H9 (cell line): ENCODE measurements at regions not wholly inside any gene's neighbourhood (a gene's known extent, or its start where the extent isn't known, plus 50 kb on each side); places are given as distances from the start of the nearest gene placed in this dataset.

ENCODE experiments used
- DNase-seq: peaks from one replicate; pipeline ENCODE4 v3.0.0-alpha.2; 2017
- H2AFZ ChIP-seq: one replicate; pipeline ENCODE4 v1.6.1; 2013; ENCODE audit warnings: mild to moderate bottlenecking, low read length, control low read depth, moderate library complexity
- H2AK5ac ChIP-seq: 2 replicates; pipeline ENCODE4 v1.6.1; 2013; ENCODE audit warnings: low read length, control low read depth, mixed read lengths; ENCODE audit not compliant: insufficient read length
- H2BK120ac ChIP-seq: one replicate; pipeline ENCODE4 v1.6.1; 2013; ENCODE audit warnings: low read depth, mild to moderate bottlenecking, low read length, control low read depth, inconsistent platforms; ENCODE audit not compliant: poor library complexity, severe bottlenecking
- H2BK12ac ChIP-seq: 2 replicates; pipeline ENCODE4 v1.6.1; 2013; ENCODE audit warnings: low read length, control low read depth, mixed read lengths, low read depth; ENCODE audit not compliant: insufficient read length
- H2BK15ac ChIP-seq: 2 replicates; pipeline ENCODE4 v1.6.1; 2013; ENCODE audit warnings: low read depth, low read length, control low read depth
- H2BK20ac ChIP-seq: one replicate; pipeline ENCODE4 v1.6.1; 2013; ENCODE audit warnings: low read depth, mild to moderate bottlenecking, low read length, control low read depth, inconsistent platforms; ENCODE audit not compliant: poor library complexity, severe bottlenecking
- H2BK5ac ChIP-seq: 2 replicates; pipeline ENCODE4 v1.6.1; 2013; ENCODE audit warnings: low read length, control low read depth, mixed read lengths; ENCODE audit not compliant: insufficient read length
- H3K14ac ChIP-seq: 2 replicates; pipeline ENCODE4 v1.6.1; 2013; ENCODE audit warnings: low read length, control low read depth; ENCODE audit not compliant: insufficient read depth
- H3K18ac ChIP-seq: 2 replicates; pipeline ENCODE4 v1.6.1; 2013; ENCODE audit warnings: low read depth, mild to moderate bottlenecking, mixed read lengths, low read length, control low read depth; ENCODE audit not compliant: insufficient read length
- H3K23ac ChIP-seq: 2 replicates; pipeline ENCODE4 v1.6.1; 2013; ENCODE audit warnings: low read length, control low read depth, mixed read lengths, low read depth; ENCODE audit not compliant: insufficient read length
- H3K23me2 ChIP-seq: 2 replicates; pipeline ENCODE4 v1.6.1; 2013; ENCODE audit warnings: low read depth, mild to moderate bottlenecking, mixed read lengths, low read length, control low read depth; ENCODE audit not compliant: insufficient read length, poor library complexity, severe bottlenecking
- H3K27ac ChIP-seq: 2 replicates; pipeline ENCODE4 v1.5.1; 2013; ENCODE audit warnings: low read length, control low read depth, mixed read lengths, low read depth; ENCODE audit not compliant: insufficient read length
- H3K27me3 ChIP-seq: 2 replicates; pipeline ENCODE4 v1.6.1; 2013; ENCODE audit warnings: low read length, control low read depth, inconsistent platforms; ENCODE audit not compliant: insufficient read depth
- H3K4ac ChIP-seq: 2 replicates; pipeline ENCODE4 v1.6.1; 2013; ENCODE audit warnings: low read depth, mild to moderate bottlenecking, control low read depth, inconsistent platforms, low read length, moderate library complexity
- H3K4me1 ChIP-seq: 2 replicates; pipeline ENCODE4 v1.6.1; 2013; ENCODE audit warnings: low read length, control low read depth, inconsistent platforms; ENCODE audit not compliant: insufficient read depth
- H3K4me2 ChIP-seq: 2 replicates; pipeline ENCODE4 v1.6.1; 2013; ENCODE audit warnings: low read length, control low read depth, mixed read lengths; ENCODE audit not compliant: insufficient read length, insufficient read depth
- H3K56ac ChIP-seq: 2 replicates; pipeline ENCODE4 v1.6.1; 2013; ENCODE audit warnings: low read depth, mild to moderate bottlenecking, mixed read lengths, low read length, control low read depth; ENCODE audit not compliant: insufficient read length
- H3K79me1 ChIP-seq: 2 replicates; pipeline ENCODE4 v1.6.1; 2013; ENCODE audit warnings: low read depth, mild to moderate bottlenecking, moderate library complexity, low read length, control low read depth, inconsistent platforms; ENCODE audit not compliant: insufficient read depth, poor library complexity, severe bottlenecking
- H3K79me2 ChIP-seq: 2 replicates; pipeline ENCODE4 v1.6.1; 2013; ENCODE audit warnings: low read length, control low read depth, inconsistent platforms; ENCODE audit not compliant: insufficient read depth
- H3K9ac ChIP-seq: 2 replicates; pipeline ENCODE4 v1.6.1; 2013; ENCODE audit warnings: low read length, control low read depth, mixed read lengths; ENCODE audit not compliant: insufficient read length; ENCODE audit errors: extremely low read depth
- H3K9me3 ChIP-seq: one replicate; pipeline ENCODE4 v1.6.1; 2013; ENCODE audit warnings: low read depth, low read length, inconsistent platforms; ENCODE audit not compliant: control insufficient read depth
- H3T11ph ChIP-seq: one replicate; pipeline ENCODE4 v1.6.1; 2013; ENCODE audit warnings: mild to moderate bottlenecking, low read length, control low read depth, inconsistent platforms
- H4K20me1 ChIP-seq: one replicate; pipeline ENCODE4 v1.6.1; 2013; ENCODE audit not compliant: control insufficient read depth, insufficient read length, insufficient read depth
- H4K5ac ChIP-seq: 2 replicates; pipeline ENCODE4 v1.6.1; 2013; ENCODE audit warnings: low read depth, mild to moderate bottlenecking, mixed read lengths, low read length, control low read depth; ENCODE audit not compliant: insufficient read length
- H4K8ac ChIP-seq: replicated peaks from 2 replicates; pipeline ENCODE4 v1.6.1; 2013; ENCODE audit warnings: low read length, control low read depth, mixed read lengths, low read depth; ENCODE audit not compliant: insufficient read length
- H4K91ac ChIP-seq: 2 replicates; pipeline ENCODE4 v1.6.1; 2013; ENCODE audit warnings: low read depth, mild to moderate bottlenecking, moderate library complexity, mixed read lengths, low read length, control low read depth; ENCODE audit not compliant: insufficient read length
- H3K27ac Mint-ChIP-seq, 3 experiments: 2 replicates in 2 of 3; 3 replicates in 1 of 3; pipeline ENCODE4 v1.8.0; 2020 to 2021; ENCODE audit warnings: mixed read lengths in 3 of 3, mild to moderate bottlenecking in 1 of 3, moderate library complexity in 1 of 3
- H3K27me3 Mint-ChIP-seq: 2 replicates; pipeline ENCODE4 v1.8.0; 2021; ENCODE audit warnings: low read depth, mild to moderate bottlenecking, moderate library complexity, mixed read lengths
- H3K36me3 Mint-ChIP-seq, 3 experiments: 2 replicates in 2 of 3; 3 replicates in 1 of 3; pipeline ENCODE4 v1.8.0; 2020 to 2021; ENCODE audit warnings: low read depth in 3 of 3, mixed read lengths in 3 of 3; ENCODE audit not compliant: insufficient read depth in 1 of 3
- H3K4me1 Mint-ChIP-seq, 2 experiments: 2 replicates each; pipeline ENCODE4 v1.8.0; 2020; ENCODE audit warnings: mixed read lengths in 2 of 2
- H3K4me3 Mint-ChIP-seq, 2 experiments: 2 replicates in 1 of 2; 3 replicates in 1 of 2; pipeline ENCODE4 v1.8.0; 2020 to 2021; ENCODE audit warnings: mild to moderate bottlenecking in 2 of 2, mixed read lengths in 2 of 2, moderate library complexity in 1 of 2
- H3K9me3 Mint-ChIP-seq, 2 experiments: 2 replicates in 1 of 2; 3 replicates in 1 of 2; pipeline ENCODE4 v1.8.0; 2020; ENCODE audit warnings: mild to moderate bottlenecking in 2 of 2, mixed read lengths in 2 of 2, moderate library complexity in 1 of 2
- WGBS: extraction: QIAGEN DNeasy Blood & Tissue Kit; methylation state at CpG from one replicate; pipeline ENCODE4 v1.1.7; 2013; ENCODE audit warnings: missing lambda C conversion rate, low lambda C conversion rate, mixed read lengths; ENCODE audit not compliant: insufficient read length; ENCODE audit errors: extremely low coverage; 5-methylcytosine and 5-hydroxymethylcytosine counted together
- TF ChIP-seq, protein P1 (sequence below): fragments of 200-600 bp; sonication (generic); conservative IDR thresholded peaks from 3 replicates; pipeline ENCODE4 v1.8.0; 2021; ENCODE audit warnings: antibody characterized with exemption, mild to moderate bottlenecking

DNA sequence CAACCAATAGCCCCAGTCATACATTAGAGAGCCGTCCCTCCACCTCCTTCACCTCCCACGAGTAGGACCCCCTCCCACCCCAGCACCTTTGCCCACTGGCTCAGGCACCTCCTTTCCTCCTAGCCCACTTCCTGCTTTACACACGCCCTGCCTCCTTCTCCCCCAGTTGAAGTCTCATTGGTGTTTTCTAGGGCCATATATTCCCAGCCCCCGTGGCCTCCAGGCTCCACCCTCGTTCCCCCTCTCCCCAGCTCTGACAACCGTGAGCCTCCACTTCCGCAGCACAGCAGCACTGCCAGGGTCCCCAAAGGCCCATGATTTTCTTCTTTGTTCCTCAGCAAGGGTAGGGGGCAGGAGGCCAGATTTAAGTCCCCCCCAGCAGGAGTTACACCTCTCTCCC, 340.3 kb upstream of the TNRC6C start:
- no peaks in the 10 kb centered on the region for H4K20me1 ChIP-seq
- H3K23ac ChIP-seq: no peak overlapping the region
- no peak overlapping the region for H2AK5ac ChIP-seq
- H3K27me3 Mint-ChIP-seq: peaks cover 20% of the 10 kb centered on the region
- no peak overlapping the region for H4K8ac ChIP-seq
- no peaks in the 10 kb centered on the region for H3K79me2 ChIP-seq
- no peak overlapping the region for H3K27ac ChIP-seq
- no peaks in the 10 kb centered on the region for H3K27me3 ChIP-seq
- H2BK120ac ChIP-seq: no peak overlapping the region
- no peak overlapping the region for H3K18ac ChIP-seq
- H3K14ac ChIP-seq: no peak overlapping the region
- H3K56ac ChIP-seq: no peak overlapping the region
- no peak overlapping the region for H4K5ac ChIP-seq
- H3K4me1 Mint-ChIP-seq: peaks cover 23 to 24% of the 10 kb centered on the region in 2 experiments
- TF ChIP-seq, protein P1, sequence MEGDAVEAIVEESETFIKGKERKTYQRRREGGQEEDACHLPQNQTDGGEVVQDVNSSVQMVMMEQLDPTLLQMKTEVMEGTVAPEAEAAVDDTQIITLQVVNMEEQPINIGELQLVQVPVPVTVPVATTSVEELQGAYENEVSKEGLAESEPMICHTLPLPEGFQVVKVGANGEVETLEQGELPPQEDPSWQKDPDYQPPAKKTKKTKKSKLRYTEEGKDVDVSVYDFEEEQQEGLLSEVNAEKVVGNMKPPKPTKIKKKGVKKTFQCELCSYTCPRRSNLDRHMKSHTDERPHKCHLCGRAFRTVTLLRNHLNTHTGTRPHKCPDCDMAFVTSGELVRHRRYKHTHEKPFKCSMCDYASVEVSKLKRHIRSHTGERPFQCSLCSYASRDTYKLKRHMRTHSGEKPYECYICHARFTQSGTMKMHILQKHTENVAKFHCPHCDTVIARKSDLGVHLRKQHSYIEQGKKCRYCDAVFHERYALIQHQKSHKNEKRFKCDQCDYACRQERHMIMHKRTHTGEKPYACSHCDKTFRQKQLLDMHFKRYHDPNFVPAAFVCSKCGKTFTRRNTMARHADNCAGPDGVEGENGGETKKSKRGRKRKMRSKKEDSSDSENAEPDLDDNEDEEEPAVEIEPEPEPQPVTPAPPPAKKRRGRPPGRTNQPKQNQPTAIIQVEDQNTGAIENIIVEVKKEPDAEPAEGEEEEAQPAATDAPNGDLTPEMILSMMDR: no peak
- no peaks in the 10 kb centered on the region for H3K79me1 ChIP-seq
- no peak overlapping the region for H4K91ac ChIP-seq
- no peak overlapping the region for H3K4me2 ChIP-seq
- no peaks in the 10 kb centered on the region for H3K9me3 ChIP-seq
- H2BK15ac ChIP-seq: no peak overlapping the region
- H2BK5ac ChIP-seq: no peak overlapping the region
- no peak overlapping the region; a peak in 1 of 7 replicates for H3K27ac Mint-ChIP-seq
- H3K9me3 Mint-ChIP-seq: peaks cover 8% of the 10 kb centered on the region in 2 experiments; a peak in 1 of 5 replicates
- H2AFZ ChIP-seq: no peak overlapping the region
- peaks cover 5 to 6% (median 6%) of the 10 kb centered on the region in 3 experiments; a peak in 3 of 7 replicates for H3K36me3 Mint-ChIP-seq
- no peak overlapping the region for H3K4me3 Mint-ChIP-seq
- WGBS: no CpG with 5 or more reads among the region's 7 CpGs
- no peak overlapping the region for H3K4ac ChIP-seq
- no peaks in the 10 kb centered on the region for H3K4me1 ChIP-seq
- H2BK12ac ChIP-seq: no peak overlapping the region
- no peak for DNase-seq
- no peak overlapping the region for H2BK20ac ChIP-seq
- H3K9ac ChIP-seq: no peak overlapping the region
- no peak overlapping the region for H3T11ph ChIP-seq
- no peaks in the 10 kb centered on the region for H3K23me2 ChIP-seq
